PC-9 (cell line): ENCODE measurements at regions not wholly inside any gene's neighbourhood (a gene's known extent, or its start where the extent isn't known, plus 50 kb on each side); places are given as distances from the start of the nearest gene placed in this dataset.

Experiments
- BruUV-seq: library from RNA; stranded (reverse); fragments of 400-500 nt; replicated peaks from 2 replicates; lab custom pipeline; 2021; lab: Mats Ljungman, UMichigan
- CTCF ChIA-PET: fragments of 300-600 bp; sonication (Branson Sonifier 250); formaldehyde crosslinking; loops from one replicate; lab custom pipeline; 2022; ENCODE audit warnings: antibody characterized with exemption; lab: Charles Lee
- POLR2A ChIA-PET: fragments of 300-600 bp; sonication (Branson Sonifier 250); formaldehyde crosslinking; loops from one replicate; lab custom pipeline; 2022; ENCODE audit warnings: antibody characterized with exemption; ENCODE audit not compliant: unreplicated experiment; lab: Charles Lee
- DNase-seq, 2 experiments: peaks; one replicate each; pipeline versions ENCODE4 v3.0.0 to v3.0.0-alpha.2; 2015 to 2022; ENCODE audit warnings: mixed read lengths in 1 of 2
- H2AFZ ChIP-seq: fragments of 200-600 bp; sonication (generic); 2 replicates; pipeline ENCODE4 v1.8.1; 2017; ENCODE audit warnings: antibody characterized with exemption
- H3F3A ChIP-seq: fragments of 200-600 bp; sonication (generic); 2 replicates; pipeline ENCODE4 v1.8.1; 2017; ENCODE audit warnings: antibody characterized with exemption, mild to moderate bottlenecking, low read depth; ENCODE audit not compliant: insufficient read depth
- H3K27ac ChIP-seq: fragments of 200-600 bp; sonication (generic); 2 replicates; pipeline ENCODE4 v1.6.1; 2016; ENCODE audit warnings: mixed run types
- H3K27me3 ChIP-seq: fragments of 200-600 bp; sonication (generic); 2 replicates; pipeline ENCODE4 v1.6.1; 2016; ENCODE audit warnings: low read depth, mixed run types; ENCODE audit not compliant: insufficient read depth
- H3K36me3 ChIP-seq: fragments of 200-600 bp; sonication (generic); 2 replicates; pipeline ENCODE4 v1.6.1; 2016; ENCODE audit warnings: low read depth, mixed run types
- H3K4me1 ChIP-seq: fragments of 200-600 bp; sonication (generic); replicated peaks from 2 replicates; pipeline ENCODE4 v1.6.1; 2016; ENCODE audit warnings: mixed run types; ENCODE audit not compliant: insufficient read depth
- H3K4me2 ChIP-seq: fragments of 200-600 bp; sonication (generic); 2 replicates; pipeline ENCODE4 v1.6.1; 2017; ENCODE audit warnings: mixed run types
- H3K4me3 ChIP-seq: fragments of 200-600 bp; sonication (generic); 2 replicates; pipeline ENCODE4 v1.6.1; 2016; ENCODE audit warnings: mixed run types
- H3K79me2 ChIP-seq: fragments of 200-600 bp; sonication (generic); 2 replicates; pipeline ENCODE4 v1.6.1; 2017; ENCODE audit warnings: low read depth, mixed run types
- H3K9me2 ChIP-seq: fragments of 200-600 bp; sonication (generic); 2 replicates; pipeline ENCODE4 v1.8.1; 2017; ENCODE audit warnings: mild to moderate bottlenecking; ENCODE audit not compliant: insufficient read depth
- H3K9me3 ChIP-seq: fragments of 200-600 bp; sonication (generic); 2 replicates; pipeline ENCODE4 v1.8.1; 2016; ENCODE audit warnings: low read depth; ENCODE audit not compliant: insufficient read depth
- H4K20me1 ChIP-seq: fragments of 200-600 bp; sonication (generic); 2 replicates; pipeline ENCODE4 v1.8.1; 2017; ENCODE audit not compliant: insufficient read depth
- CTCF ChIP-seq: fragments of 200-600 bp; sonication (generic); conservative IDR thresholded peaks from 2 replicates; pipeline ENCODE4 v1.6.1; 2017; ENCODE audit warnings: mixed run types, antibody characterized with exemption, mild to moderate bottlenecking, moderate library complexity
- EZH2 ChIP-seq: fragments of 200-600 bp; sonication (generic); IDR thresholded peaks from 2 replicates; pipeline ENCODE4 v1.8.0; 2017; ENCODE audit warnings: antibody characterized with exemption, low read depth
- intact Hi-C: fragments of 100-400 bp; cut with micrococcal nuclease; formaldehyde crosslinking; loops from one replicate; pipeline ENCODE4 v1.10.0; 2022; ENCODE audit not compliant: unreplicated experiment

GRCh38 chr1:204809488-204809887 is 61.2 kb upstream of the NFASC start:
- TF ChIP-seq EZH2 (no peak), CTCF (no peak)
- no peak overlapping the region for H3K4me2 ChIP-seq
- no peak overlapping the region for H2AFZ ChIP-seq
- no peaks in the 10 kb centered on the region for H3K9me3 ChIP-seq
- no peaks in the 10 kb centered on the region for H3F3A ChIP-seq
- no peak overlapping the region for H3K4me3 ChIP-seq
- no peaks in the 10 kb centered on the region for H4K20me1 ChIP-seq
- CTCF ChIA-PET = no interaction called here
- H3K9me2 ChIP-seq = no peaks in the 10 kb centered on the region
- H3K27me3 ChIP-seq = peaks cover 33% of the 10 kb centered on the region
- POLR2A ChIA-PET = no interaction called here
- DNase-seq = no peak
- no peak overlapping the region for H3K27ac ChIP-seq
- no TSS peak for BruUV-seq
- no peaks in the 10 kb centered on the region for H3K36me3 ChIP-seq
- H3K79me2 ChIP-seq = no peaks in the 10 kb centered on the region
- intact Hi-C loops = loop anchor here (5.0 to 10.0 kb wide), 3 partner anchors 372 to 432 kb away; no protein-coding TSS in a partner anchor
- peaks cover 4% of the 10 kb centered on the region; the same call in 1 of the 2 replicates for H3K4me1 ChIP-seq

- intact Hi-C loops = no loop called here
- no peaks in the 10 kb centered on the region for H3F3A ChIP-seq
- POLR2A ChIA-PET = no interaction called here
- no peak for TF ChIP-seq EZH2
- no peak for TF ChIP-seq CTCF
- BruUV-seq = no TSS peak
- no peaks in the 10 kb centered on the region for H3K4me1 ChIP-seq
- H3K36me3 ChIP-seq = no peaks in the 10 kb centered on the region
- CTCF ChIA-PET = no interaction called here
- no peak overlapping the region for H2AFZ ChIP-seq
- H4K20me1 ChIP-seq = no peaks in the 10 kb centered on the region
- no peak for DNase-seq
- no peaks in the 10 kb centered on the region for H3K9me2 ChIP-seq
- H3K27ac ChIP-seq = no peak overlapping the region
- no peak overlapping the region for H3K4me2 ChIP-seq
- peaks cover 66% of the 10 kb centered on the region for H3K27me3 ChIP-seq
- no peaks in the 10 kb centered on the region for H3K79me2 ChIP-seq
- H3K9me3 ChIP-seq = no peaks in the 10 kb centered on the region
- H3K4me3 ChIP-seq = no peak overlapping the region
These were observed 57.8 kb upstream of the NFASC start for GRCh38 chr1:204812842-204813241.

- H3K36me3 ChIP-seq = no peaks in the 10 kb centered on the region
- no peaks in the 10 kb centered on the region for H3K9me3 ChIP-seq
- H3K4me3 ChIP-seq = no peak overlapping the region
- H3K79me2 ChIP-seq = no peaks in the 10 kb centered on the region
- TF ChIP-seq EZH2 = no peak
- TF ChIP-seq CTCF = no peak
- H4K20me1 ChIP-seq = no peaks in the 10 kb centered on the region
- H3K4me1 ChIP-seq = no peaks in the 10 kb centered on the region
- H2AFZ ChIP-seq = no peak overlapping the region
- peaks cover 71% of the 10 kb centered on the region for H3K27me3 ChIP-seq
- CTCF ChIA-PET = interaction anchor here (0.6 kb wide), 1 partner anchor 67 kb away, joined by 3 read pairs; no protein-coding TSS in a partner anchor
- no peak overlapping the region for H3K4me2 ChIP-seq
- intact Hi-C loops = no loop called here
- POLR2A ChIA-PET = no interaction called here
- H3K9me2 ChIP-seq = no peaks in the 10 kb centered on the region
- no peak overlapping the region for H3K27ac ChIP-seq
- DNase-seq = no peak
- H3F3A ChIP-seq = no peaks in the 10 kb centered on the region
- no TSS peak for BruUV-seq
These were observed 57.1 kb upstream of the NFASC start for GRCh38 chr1:204813522-204813921.
